ENCODE measurements at regions not wholly inside any gene's neighbourhood (a gene's known extent, or its start where the extent isn't known, plus 50 kb on each side); places are given as distances from the start of the nearest gene placed in this dataset.

GRCh38 chr6:21977346-21977745, 319.5 kb downstream of the PRL start:
- TF ChIP-seq TCF4 (CRISPR knock-in tag; IDR thresholded peaks at IDR 0.05; ENCODE audit: borderline replicate concordance) (no peak), OSR1 (CRISPR knock-in tag; IDR thresholded peaks at IDR 0.05) (no peak), ZFP30 (CRISPR knock-in tag; IDR thresholded peaks at IDR 0.05) (no peak), ESRRG (CRISPR knock-in tag; IDR thresholded peaks at IDR 0.05) (no peak), GLIS3 (CRISPR knock-in tag; IDR thresholded peaks at IDR 0.05) (no peak)
